ENCODE measurements at regions not wholly inside any gene's neighbourhood (a gene's known extent, or its start where the extent isn't known, plus 50 kb on each side); places are given as distances from the start of the nearest gene placed in this dataset.

DNA sequence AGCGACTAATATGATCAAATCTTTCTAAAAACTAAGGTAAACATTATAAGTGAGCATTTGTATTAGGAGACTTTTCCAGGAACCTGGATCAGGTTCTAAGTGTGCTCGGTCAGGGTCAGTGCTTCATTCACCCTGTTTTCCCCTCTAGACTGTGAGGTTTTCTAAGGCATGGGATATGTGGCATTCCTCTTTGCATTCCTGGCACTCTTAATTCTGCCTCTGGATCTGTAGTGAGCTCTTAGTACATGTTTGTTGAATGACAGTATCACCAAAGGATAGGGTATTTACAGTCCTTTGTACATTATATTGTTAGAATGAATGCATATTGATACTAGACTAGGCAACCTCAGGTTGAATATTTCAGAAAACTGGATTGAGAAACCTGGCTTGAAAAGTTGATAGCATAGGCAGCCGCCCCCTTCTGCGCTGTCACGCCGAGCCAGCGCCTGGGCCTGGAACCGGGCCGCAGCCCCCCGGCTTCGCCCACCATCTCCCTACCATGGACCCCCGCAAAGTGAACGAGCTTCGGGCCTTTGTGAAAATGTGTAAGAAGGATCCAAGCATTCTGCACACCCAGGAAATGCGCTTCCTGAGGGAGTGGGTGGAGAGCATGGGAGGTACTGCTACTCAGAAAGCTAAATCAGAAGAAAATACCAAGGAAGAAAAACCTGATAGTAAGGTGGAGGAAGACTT is 156.5 kb downstream of the KCNRG start:
- TF ChIP-seq, protein P1, sequence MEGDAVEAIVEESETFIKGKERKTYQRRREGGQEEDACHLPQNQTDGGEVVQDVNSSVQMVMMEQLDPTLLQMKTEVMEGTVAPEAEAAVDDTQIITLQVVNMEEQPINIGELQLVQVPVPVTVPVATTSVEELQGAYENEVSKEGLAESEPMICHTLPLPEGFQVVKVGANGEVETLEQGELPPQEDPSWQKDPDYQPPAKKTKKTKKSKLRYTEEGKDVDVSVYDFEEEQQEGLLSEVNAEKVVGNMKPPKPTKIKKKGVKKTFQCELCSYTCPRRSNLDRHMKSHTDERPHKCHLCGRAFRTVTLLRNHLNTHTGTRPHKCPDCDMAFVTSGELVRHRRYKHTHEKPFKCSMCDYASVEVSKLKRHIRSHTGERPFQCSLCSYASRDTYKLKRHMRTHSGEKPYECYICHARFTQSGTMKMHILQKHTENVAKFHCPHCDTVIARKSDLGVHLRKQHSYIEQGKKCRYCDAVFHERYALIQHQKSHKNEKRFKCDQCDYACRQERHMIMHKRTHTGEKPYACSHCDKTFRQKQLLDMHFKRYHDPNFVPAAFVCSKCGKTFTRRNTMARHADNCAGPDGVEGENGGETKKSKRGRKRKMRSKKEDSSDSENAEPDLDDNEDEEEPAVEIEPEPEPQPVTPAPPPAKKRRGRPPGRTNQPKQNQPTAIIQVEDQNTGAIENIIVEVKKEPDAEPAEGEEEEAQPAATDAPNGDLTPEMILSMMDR (IDR thresholded peaks at IDR 0.05 in 8 of 11, conservative IDR thresholded peaks at IDR 0.05 in 3 of 11) = no peak
- TF ChIP-seq POLR2A (IDR thresholded peaks at IDR 0.05) (no peak), POLR2AphosphoS5 (IDR thresholded peaks at IDR 0.05) (no peak)
